Fibroblast of skin of back (primary cell): ENCODE measurements at regions not wholly inside any gene's neighbourhood (a gene's known extent, or its start where the extent isn't known, plus 50 kb on each side); places are given as distances from the start of the nearest gene placed in this dataset.

Source experiments
- DNase-seq: peaks from one replicate; pipeline ENCODE4 v3.0.0-alpha.2; 2013

DNA sequence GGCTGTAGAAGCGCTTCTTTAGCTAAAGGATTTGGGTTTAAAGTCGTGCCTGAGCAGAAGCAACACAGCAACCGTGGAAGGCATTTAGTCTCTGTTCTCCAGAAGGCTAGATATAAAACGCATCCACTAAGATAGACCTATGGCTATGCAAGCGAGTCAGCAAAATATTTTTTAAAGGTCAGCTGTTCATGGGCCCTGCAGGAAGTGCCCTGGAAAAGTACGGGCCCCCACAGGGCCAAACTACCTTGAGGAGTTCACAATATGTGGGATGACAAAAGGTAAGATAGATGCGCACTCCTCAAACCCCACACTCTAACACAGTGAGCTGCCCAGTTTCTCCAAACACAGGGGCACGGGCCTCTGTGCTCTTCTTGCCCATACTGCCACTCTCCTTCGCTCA lies 261.6 kb downstream of the VPS13C start:
- no peak for DNase-seq

DNA sequence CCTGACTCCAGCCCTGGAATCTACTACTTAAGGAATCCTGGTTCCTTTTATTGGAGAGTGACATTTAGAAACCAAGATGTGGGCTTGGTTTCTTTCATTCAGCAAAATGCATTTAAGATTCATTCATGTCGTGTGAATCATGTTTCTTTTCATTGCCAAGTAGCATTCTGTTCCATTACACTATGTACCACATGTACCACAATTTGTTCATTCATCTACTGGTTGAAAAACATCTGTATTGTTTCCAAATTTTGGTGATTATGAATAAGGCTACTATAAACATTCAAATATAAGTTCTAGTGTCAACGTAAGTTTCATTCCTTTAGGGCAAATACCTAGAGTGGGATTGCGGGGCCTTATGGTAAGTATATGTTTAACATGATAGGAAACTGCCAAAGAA lies 264.2 kb downstream of the VPS13C start:
- peak; percentile 27 for DNase-seq

DNA sequence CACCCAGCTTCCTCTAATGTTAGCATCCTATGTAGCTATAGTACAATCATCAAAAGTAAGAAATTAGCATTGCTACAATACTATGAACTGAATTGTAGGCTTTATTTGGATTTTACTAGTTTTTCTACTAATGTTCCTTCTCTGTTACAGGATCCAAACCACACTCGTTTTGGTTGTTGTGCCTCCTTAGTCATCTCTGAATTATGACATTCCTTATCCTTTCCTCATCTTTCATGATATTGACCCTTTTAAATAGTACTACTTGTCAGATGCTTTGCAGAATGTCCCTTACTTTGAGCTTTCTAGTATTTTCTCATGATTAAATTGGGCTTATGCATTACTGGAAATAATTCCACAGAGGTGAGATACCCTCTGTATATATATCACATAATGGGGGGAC lies 265.4 kb downstream of the VPS13C start:
- DNase-seq, result peak; percentile 58

DNA sequence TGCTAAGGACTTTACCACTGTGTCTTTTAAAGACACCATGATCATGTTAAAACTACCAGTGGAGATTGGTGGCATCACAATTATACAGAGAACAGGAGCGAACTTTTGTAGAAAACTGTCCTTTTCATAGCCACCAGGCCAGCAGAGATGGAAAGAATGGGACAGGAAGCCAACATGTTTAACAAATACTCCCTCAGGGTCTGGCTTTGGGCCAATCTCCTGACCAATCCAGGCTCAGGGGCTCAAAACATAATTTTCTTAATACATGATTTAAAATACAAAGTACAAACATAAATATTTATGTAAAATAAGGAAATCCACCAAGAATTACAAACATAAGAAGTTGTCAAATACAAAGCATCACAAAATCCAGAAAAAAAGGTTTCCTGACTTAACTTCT lies 266.0 kb downstream of the VPS13C start:
- peak; percentile 17 for DNase-seq

DNA sequence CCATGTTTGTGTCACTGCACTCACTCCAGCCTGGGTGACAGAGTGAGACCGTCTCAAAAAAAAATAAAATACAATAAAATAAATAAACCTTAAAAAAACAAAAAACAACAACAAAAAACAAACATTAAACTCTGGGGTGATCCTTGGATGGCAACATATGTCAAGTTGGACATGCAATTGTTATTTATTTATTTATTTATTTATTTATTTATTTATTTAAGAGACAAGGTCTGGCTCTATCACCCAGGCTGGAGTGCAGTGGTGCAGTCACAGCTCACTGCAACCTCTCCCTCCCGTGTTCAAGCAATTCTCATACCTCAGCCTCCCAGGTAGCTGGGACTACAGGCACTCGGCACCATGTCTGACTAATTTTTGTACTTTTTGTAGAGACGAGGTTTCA lies 275.5 kb downstream of the VPS13C start:
- DNase-seq, result no peak

GRCh38 chr15:61780278-61780980 lies 279.8 kb downstream of the VPS13C start:
- peak; percentile 20 for DNase-seq

- no peak for DNase-seq
Measured at GRCh38 chr15:61777689-61778088, 282.6 kb downstream of the VPS13C start.

DNA sequence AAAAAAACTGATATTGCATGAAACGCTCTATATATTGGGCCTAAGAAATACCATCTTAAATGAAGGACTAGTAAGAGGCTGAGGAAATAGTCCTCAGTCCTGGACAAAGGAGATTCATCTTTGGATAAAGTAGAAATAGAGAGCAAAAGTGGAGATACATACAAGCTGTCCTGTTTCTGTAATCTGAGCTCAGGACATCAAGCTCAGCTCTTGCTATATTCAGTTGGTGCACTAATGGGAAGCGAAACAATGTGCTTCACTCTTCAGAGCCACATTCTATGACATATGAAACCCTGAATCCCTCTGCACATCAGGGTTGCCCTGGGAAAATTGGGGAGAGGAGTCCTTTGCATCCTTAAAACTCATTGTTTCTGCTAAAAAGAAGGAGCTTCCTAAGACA lies 290.7 kb downstream of the VPS13C start:
- no peak for DNase-seq

- no peak for DNase-seq
Measured at GRCh38 chr15:61768131-61768530, 292.1 kb downstream of the VPS13C start.

DNA sequence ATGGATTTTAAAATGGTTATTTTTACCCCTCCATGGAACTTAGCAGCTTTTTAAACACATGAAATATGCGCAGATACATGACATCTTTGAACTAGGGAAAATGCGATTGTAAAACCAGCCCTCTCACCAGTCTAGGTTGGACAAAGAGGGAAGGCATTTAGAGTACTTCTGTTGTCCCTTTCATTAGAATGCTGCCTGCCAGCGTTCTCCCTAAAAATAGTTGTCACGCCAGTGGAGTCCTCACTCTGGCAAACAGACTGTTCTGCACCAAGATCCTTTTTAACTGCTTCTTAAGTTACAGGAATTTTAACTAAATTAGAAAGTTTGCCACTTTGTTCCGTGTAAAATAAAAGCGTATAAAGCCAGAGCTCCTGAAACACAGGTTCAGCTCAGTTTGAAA lies 295.3 kb downstream of the VPS13C start:
- no peak for DNase-seq

DNA sequence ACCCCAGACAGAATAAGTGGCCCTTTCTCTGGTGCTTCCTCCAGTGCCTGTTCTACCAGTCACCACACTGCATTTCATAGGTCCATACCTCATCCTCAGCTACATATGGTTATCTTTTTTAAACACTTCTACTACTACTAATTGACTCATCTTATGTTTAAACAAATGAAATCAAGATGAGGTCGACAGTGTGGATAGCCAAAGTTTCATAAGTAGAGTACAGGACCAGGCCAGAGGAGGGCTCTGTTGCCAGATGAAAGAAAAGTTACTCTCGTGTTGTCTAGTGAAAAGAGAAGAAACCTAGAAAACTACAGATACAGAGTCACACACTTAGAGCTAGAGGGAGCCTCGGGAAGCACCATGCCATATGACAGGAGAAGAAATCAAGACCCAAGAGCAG lies 296.1 kb downstream of the VPS13C start:
- DNase-seq, result no peak

GRCh38 chr15:61762676-61763075 lies 297.6 kb downstream of the VPS13C start:
- no peak for DNase-seq

- DNase-seq, result no peak
Measured at GRCh38 chr15:61759639-61760038, 300.6 kb downstream of the VPS13C start.

- no peak for DNase-seq
Measured at GRCh38 chr15:61756071-61756820, 304.0 kb downstream of the VPS13C start.

DNA sequence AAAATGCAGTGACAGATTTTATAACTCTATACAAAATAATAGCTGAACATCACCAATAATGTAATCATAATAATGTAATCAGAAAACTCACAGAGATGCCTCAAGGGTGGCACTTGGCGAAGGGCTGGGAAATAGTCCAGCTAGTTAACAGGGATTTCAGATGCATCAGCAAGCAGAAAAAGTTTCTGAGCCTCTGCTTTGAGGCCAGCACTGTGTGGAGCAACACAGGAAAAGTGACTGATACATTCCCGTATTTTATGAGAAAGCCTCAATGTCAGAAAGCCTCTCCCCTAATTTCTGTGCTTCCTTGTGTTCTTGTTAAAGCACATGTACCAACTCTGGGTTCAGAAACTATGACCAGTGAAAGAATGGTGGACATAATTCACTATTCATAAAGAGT lies 304.8 kb downstream of the VPS13C start:
- DNase-seq, result no peak

DNA sequence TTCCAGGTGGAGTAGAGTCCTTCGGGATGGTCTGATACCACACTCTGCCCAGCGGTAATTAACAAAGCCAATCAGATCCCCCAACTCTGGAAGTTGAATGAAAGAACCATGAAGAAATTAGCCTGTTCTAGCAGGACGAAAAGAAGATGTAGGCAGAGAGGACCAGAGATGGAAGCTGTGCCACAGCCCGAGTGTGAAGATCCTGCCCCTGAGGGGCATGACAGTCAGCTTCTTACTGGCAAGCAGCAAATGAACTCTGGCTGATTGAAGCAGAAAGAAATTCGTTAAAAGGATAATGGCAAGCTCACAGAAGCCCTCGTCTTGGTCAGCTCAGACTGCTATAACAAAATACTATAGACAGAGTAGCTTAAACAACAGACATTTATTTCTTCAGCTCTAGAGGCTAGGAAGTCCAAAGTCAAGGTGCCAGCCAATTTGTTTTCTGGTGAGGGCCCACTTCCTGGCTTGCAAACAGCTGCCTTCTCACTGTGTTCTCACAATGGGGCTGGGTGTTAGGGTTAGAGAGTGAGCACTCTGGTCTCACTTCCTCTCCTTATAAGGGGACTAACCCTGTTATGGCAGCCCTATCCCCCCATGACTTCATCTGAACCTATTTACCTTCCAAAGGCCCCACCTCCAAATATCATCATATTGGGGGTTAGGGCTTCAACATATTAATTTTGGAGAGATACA lies 307.1 kb downstream of the VPS13C start:
- no peak for DNase-seq

DNA sequence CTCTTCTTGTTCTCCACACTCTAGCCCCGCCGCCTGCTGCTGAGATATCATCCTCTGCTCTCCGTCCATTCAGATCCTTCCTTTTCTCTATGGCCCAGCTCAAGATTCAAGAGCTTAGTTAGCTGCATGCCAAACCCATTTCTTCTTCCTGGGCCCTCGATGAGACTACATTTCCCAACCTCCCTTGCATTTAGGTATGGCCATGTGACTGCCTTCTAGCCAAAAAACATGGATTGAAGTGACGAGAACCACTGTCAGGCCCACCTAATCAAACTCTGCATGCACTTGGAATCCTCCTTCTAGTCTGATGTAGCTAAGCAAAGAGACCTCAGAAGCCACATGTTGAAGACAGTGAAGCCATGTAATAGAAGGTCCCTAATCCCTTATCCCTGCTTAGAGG lies 308.2 kb downstream of the VPS13C start:
- no peak for DNase-seq

- DNase-seq, result no peak
Measured at GRCh38 chr15:61750271-61751084, 309.8 kb downstream of the VPS13C start.

- DNase-seq, result peak; percentile 8
Measured at GRCh38 chr15:61749169-61749568, 311.1 kb downstream of the VPS13C start.

DNA sequence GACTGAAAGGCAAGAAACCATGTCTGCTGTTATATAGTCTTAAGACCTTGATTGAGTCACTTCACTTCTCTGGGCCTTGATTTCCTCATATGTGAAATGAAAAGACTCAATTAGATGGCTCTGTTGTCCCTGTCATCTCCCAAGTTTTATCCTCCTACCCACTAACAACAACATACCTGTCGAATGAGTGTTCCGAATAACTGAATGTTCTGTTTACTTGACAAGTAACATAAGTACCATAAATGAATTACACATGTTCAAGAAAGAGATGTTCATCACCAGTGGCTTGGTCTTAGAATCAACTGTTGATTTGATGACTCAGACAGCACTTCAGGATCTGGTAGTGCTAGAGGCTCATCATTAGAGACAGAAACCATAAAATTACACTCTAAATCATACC lies 311.7 kb downstream of the VPS13C start:
- peak; percentile 40 for DNase-seq

DNA sequence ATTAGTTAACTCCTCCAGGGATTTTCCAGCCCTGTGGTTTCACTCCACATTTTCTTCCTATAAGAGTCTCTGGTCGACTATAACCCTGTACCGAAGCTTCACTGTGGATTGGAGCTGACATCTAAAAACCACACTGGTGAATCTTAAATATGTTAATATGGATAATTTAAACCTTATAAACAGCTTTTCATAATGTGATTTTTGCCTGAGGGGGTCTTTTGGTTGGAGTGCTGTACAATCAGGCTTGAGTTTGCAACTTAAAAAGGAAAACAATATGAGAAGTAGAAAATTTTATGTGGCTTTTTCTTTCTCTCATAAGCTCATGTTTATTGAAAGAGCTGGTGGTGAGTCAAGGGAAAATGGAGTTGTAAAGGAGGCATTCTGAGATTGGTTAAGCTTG lies 313.7 kb downstream of the VPS13C start:
- DNase-seq, result no peak

- DNase-seq, result no peak
Measured at GRCh38 chr15:61743345-61743909, 316.8 kb downstream of the VPS13C start.

DNA sequence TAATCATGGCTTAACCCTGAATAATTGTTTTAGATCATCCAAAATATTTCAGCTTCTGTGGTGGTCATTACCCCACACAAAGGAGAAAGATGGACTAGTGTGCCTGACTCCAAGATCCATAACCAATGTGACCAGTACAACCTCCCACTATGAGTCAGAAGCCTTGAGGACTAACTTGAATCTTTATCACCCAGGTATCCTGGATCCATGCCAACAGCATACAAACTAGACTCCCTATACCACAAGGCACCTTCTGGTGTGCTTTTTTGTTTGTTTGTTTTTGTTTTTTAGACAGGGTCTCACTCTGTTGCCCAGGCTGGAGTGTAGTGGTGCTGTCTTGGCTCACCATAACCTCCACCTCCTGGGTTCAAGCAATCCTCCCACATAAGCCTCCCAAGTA lies 317.7 kb downstream of the VPS13C start:
- no peak for DNase-seq
